ENCODE measurements at regions not wholly inside any gene's neighbourhood (a gene's known extent, or its start where the extent isn't known, plus 50 kb on each side); places are given as distances from the start of the nearest gene placed in this dataset.

GRCh38 chr2:189291460-189291859 lies 111.9 kb upstream of the COL5A2 start:
- Histone ChIP-seq H3K9me3 (no peaks in the 10 kb centered on the region), H3K36me3 (no peaks in the 10 kb centered on the region), H3K4me1 (peaks cover 0 to 10% (median 0%) of the 10 kb centered on the region in 4 donors), H3K27me3 (no peaks in the 10 kb centered on the region), H3K27ac (no peak overlapping the region), H3K4me3 (no peak overlapping the region)
- in situ Hi-C loops (cut with MboI; ENCODE audit: low pct_ligation_motif_present in 1 of 4, low pct_unique_long_range_greater_than_20kb in 1 of 4, low sequenced_read_pairs in 3 of 4): loop anchor here in 1 of 4 donors (25.0 kb wide), 1 partner anchor 204 kb away; no protein-coding TSS in a partner anchor
- intact Hi-C loops (cut with DNase I; ENCODE audit: low total_unique reads): no loop called here
- DNase-seq: no peak
- TF ChIP-seq CTCF (IDR thresholded peaks at IDR 0.05) (no peak), POLR2A (IDR thresholded peaks at IDR 0.05) (no peak), POLR2AphosphoS5 (IDR thresholded peaks at IDR 0.05) (no peak)
- 76 to 92% methylated on average over 1 of the region's 1 CpG for WGBS, 2 donors (ENCODE audit: low coverage in 1 of 2)

- in situ Hi-C loops (cut with MboI; ENCODE audit: low pct_ligation_motif_present in 1 of 4, low pct_unique_long_range_greater_than_20kb in 1 of 4, low sequenced_read_pairs in 3 of 4): loop anchor here in 1 of 4 donors (25.0 kb wide), 1 partner anchor 206 kb away; no protein-coding TSS in a partner anchor
- peaks cover 0 to 3% (median 0%) of the 10 kb centered on the region in 4 donors for H3K4me1 ChIP-seq
- H3K9me3 ChIP-seq: no peaks in the 10 kb centered on the region
- H3K4me3 ChIP-seq: no peak overlapping the region
- no peak for DNase-seq
- H3K27me3 ChIP-seq: no peaks in the 10 kb centered on the region
- intact Hi-C loops (cut with DNase I; ENCODE audit: low total_unique reads): no loop called here
- TF ChIP-seq CTCF (IDR thresholded peaks at IDR 0.05): no peak
- no peak for TF ChIP-seq POLR2AphosphoS5 (IDR thresholded peaks at IDR 0.05)
- TF ChIP-seq POLR2A (IDR thresholded peaks at IDR 0.05): no peak
- TF ChIP-seq EP300 (IDR thresholded peaks at IDR 0.05; ENCODE audit: low read depth): no peak
- 89 to 90% methylated on average over 3 of the region's 3 CpGs for WGBS, 2 donors (ENCODE audit: low coverage in 1 of 2)
- no peaks in the 10 kb centered on the region for H3K36me3 ChIP-seq
- no peak overlapping the region for H3K27ac ChIP-seq
These were observed 113.6 kb upstream of the COL5A2 start for GRCh38 chr2:189293164-189293563.

GRCh38 chr2:189297446-189297845 lies 117.9 kb upstream of the COL5A2 start:
- TF ChIP-seq CTCF (IDR thresholded peaks at IDR 0.05) (no peak), POLR2A (IDR thresholded peaks at IDR 0.05) (no peak), POLR2AphosphoS5 (IDR thresholded peaks at IDR 0.05) (no peak), EP300 (IDR thresholded peaks at IDR 0.05; ENCODE audit: low read depth) (no peak)
- in situ Hi-C loops (cut with MboI; ENCODE audit: low pct_ligation_motif_present in 1 of 4, low pct_unique_long_range_greater_than_20kb in 1 of 4, low sequenced_read_pairs in 3 of 4): loop anchor here in 1 of 4 donors (25.0 kb wide), 1 partner anchor 210 kb away; no protein-coding TSS in a partner anchor
- Histone ChIP-seq H3K36me3 (no peaks in the 10 kb centered on the region), H3K27ac (no peak overlapping the region), H3K9me3 (no peaks in the 10 kb centered on the region), H3K4me3 (no peak overlapping the region), H3K4me1 (no peaks in the 10 kb centered on the region), H3K27me3 (no peaks in the 10 kb centered on the region)
- no peak for DNase-seq
- intact Hi-C loops (cut with DNase I; ENCODE audit: low total_unique reads): no loop called here

- Histone ChIP-seq H3K27ac (no peak overlapping the region), H3K9me3 (no peaks in the 10 kb centered on the region), H3K4me1 (no peaks in the 10 kb centered on the region), H3K36me3 (no peaks in the 10 kb centered on the region), H3K27me3 (no peaks in the 10 kb centered on the region), H3K4me3 (no peak overlapping the region)
- in situ Hi-C loops (cut with MboI; ENCODE audit: low pct_ligation_motif_present in 1 of 4, low pct_unique_long_range_greater_than_20kb in 1 of 4, low sequenced_read_pairs in 3 of 4) (loop anchor here in 1 of 4 donors (25.0 kb wide), 1 partner anchor 211 kb away; no protein-coding TSS in a partner anchor), intact Hi-C loops (cut with DNase I; ENCODE audit: low total_unique reads) (no loop called here)
- no peak for TF ChIP-seq EP300 (IDR thresholded peaks at IDR 0.05; ENCODE audit: low read depth)
- no peak for TF ChIP-seq POLR2AphosphoS5 (IDR thresholded peaks at IDR 0.05)
- TF ChIP-seq CTCF (IDR thresholded peaks at IDR 0.05): no peak
- no peak for TF ChIP-seq POLR2A (IDR thresholded peaks at IDR 0.05)
- no peak for DNase-seq
- 57 to 73% methylated on average over 1 of the region's 1 CpG for WGBS, 2 donors (ENCODE audit: low coverage in 1 of 2)
These were observed 118.5 kb upstream of the COL5A2 start for GRCh38 chr2:189298038-189298437.

All from transverse colon (tissue), 4 donors.